PC-3 (cell line): ENCODE measurements at regions not wholly inside any gene's neighbourhood (a gene's known extent, or its start where the extent isn't known, plus 50 kb on each side); places are given as distances from the start of the nearest gene placed in this dataset.

Experiments used
- EZH2phosphoT487 ChIP-seq: fragments of 300-600 bp; sonication (generic); IDR thresholded peaks from 2 replicates; pipeline ENCODE4 v1.6.1; 2018; ENCODE audit warnings: mild to moderate bottlenecking, antibody characterized with exemption, low read length, borderline replicate concordance
- TF ChIP-seq, protein P1 (sequence below): fragments of 300-600 bp; sonication (generic); conservative IDR thresholded peaks from 2 replicates; pipeline ENCODE4 v1.5.1; 2017; ENCODE audit warnings: antibody characterized with exemption, low read depth, mild to moderate bottlenecking, low read length

DNA sequence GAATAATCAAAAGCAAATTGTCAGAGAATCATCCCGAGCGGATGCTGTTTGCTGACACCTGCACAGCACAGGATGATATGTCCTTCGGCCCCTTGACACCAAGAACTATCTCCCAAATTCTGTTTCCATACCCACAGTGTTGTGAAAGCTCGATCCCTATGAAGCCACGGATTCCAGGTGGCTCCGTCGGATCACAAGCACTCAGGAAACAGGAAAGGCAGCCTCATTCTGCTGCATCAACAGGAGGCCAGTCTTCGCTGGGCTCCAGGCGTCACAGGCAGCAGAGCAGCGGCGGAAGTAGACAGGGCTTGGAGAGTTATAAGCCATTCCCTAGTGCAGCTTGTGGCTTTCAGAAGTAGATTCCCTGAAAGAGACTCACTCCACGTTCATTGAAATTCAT lies 342.3 kb downstream of the C6orf118 start:
- TF ChIP-seq, protein P1, sequence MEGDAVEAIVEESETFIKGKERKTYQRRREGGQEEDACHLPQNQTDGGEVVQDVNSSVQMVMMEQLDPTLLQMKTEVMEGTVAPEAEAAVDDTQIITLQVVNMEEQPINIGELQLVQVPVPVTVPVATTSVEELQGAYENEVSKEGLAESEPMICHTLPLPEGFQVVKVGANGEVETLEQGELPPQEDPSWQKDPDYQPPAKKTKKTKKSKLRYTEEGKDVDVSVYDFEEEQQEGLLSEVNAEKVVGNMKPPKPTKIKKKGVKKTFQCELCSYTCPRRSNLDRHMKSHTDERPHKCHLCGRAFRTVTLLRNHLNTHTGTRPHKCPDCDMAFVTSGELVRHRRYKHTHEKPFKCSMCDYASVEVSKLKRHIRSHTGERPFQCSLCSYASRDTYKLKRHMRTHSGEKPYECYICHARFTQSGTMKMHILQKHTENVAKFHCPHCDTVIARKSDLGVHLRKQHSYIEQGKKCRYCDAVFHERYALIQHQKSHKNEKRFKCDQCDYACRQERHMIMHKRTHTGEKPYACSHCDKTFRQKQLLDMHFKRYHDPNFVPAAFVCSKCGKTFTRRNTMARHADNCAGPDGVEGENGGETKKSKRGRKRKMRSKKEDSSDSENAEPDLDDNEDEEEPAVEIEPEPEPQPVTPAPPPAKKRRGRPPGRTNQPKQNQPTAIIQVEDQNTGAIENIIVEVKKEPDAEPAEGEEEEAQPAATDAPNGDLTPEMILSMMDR = no peak
- TF ChIP-seq EZH2phosphoT487 = no peak
